Hepatocyte (in vitro differentiated cells): ENCODE measurements at regions not wholly inside any gene's neighbourhood (a gene's known extent, or its start where the extent isn't known, plus 50 kb on each side); places are given as distances from the start of the nearest gene placed in this dataset.

Experiments
- DNase-seq: peaks from one replicate; pipeline ENCODE4 v3.0.0-alpha.2; 2016; ENCODE audit warnings: low spot score
- H2AFZ ChIP-seq: fragments of 200-600 bp; sonication (generic); 2 replicates; pipeline ENCODE4 v1.6.0; 2016; ENCODE audit warnings: antibody characterized with exemption, mild to moderate bottlenecking
- H3K27ac ChIP-seq: fragments of 200-600 bp; sonication (generic); 2 replicates; pipeline ENCODE4 v1.5.1; 2016; ENCODE audit warnings: mild to moderate bottlenecking
- H3K27me3 ChIP-seq: fragments of 200-600 bp; sonication (generic); 2 replicates; pipeline ENCODE4 v1.6.1; 2016
- H3K36me3 ChIP-seq: fragments of 200-600 bp; sonication (generic); replicated peaks from 2 replicates; pipeline ENCODE4 v1.5.1; 2016; ENCODE audit warnings: low read depth; ENCODE audit not compliant: insufficient read depth
- H3K4me1 ChIP-seq: fragments of 200-600 bp; sonication (generic); 2 replicates; pipeline ENCODE4 v1.5.1; 2016; ENCODE audit warnings: mild to moderate bottlenecking, moderate library complexity; ENCODE audit not compliant: insufficient read depth
- H3K4me2 ChIP-seq: fragments of 200-600 bp; sonication (generic); 2 replicates; pipeline ENCODE4 v1.6.0; 2016
- H3K4me3 ChIP-seq: fragments of 200-600 bp; sonication (generic); 2 replicates; pipeline ENCODE4 v1.5.1; 2016; ENCODE audit warnings: mild to moderate bottlenecking
- H3K79me2 ChIP-seq: fragments of 200-600 bp; sonication (generic); 2 replicates; pipeline ENCODE4 v1.6.0; 2017; ENCODE audit warnings: mild to moderate bottlenecking
- H3K9me2 ChIP-seq: fragments of 200-600 bp; sonication (generic); replicated peaks from 2 replicates; pipeline ENCODE4 v1.6.0; 2017; ENCODE audit warnings: mild to moderate bottlenecking; ENCODE audit not compliant: insufficient read depth
- H3K9me3 ChIP-seq: fragments of 200-600 bp; sonication (generic); 2 replicates; pipeline ENCODE4 v1.5.1; 2016; ENCODE audit warnings: low read depth, mild to moderate bottlenecking
- H4K20me1 ChIP-seq: fragments of 200-600 bp; sonication (generic); 2 replicates; pipeline ENCODE4 v1.6.0; 2016; ENCODE audit warnings: mild to moderate bottlenecking; ENCODE audit not compliant: insufficient read depth, poor library complexity, severe bottlenecking
- EZH2 ChIP-seq: fragments of 200-600 bp; sonication (generic); IDR thresholded peaks from 2 replicates; pipeline ENCODE4 v1.6.1; 2016; ENCODE audit warnings: antibody characterized with exemption, mild to moderate bottlenecking, borderline replicate concordance
- EZH2phosphoT487 ChIP-seq: fragments of 200-600 bp; sonication (generic); IDR thresholded peaks from one replicate; pipeline ENCODE4 v1.6.1; 2018; ENCODE audit warnings: antibody characterized with exemption, mild to moderate bottlenecking, low read depth, moderate library complexity; ENCODE audit not compliant: unreplicated experiment, severe bottlenecking
- WGBS: methylation state at CpG from one replicate; pipeline ENCODE4 v1.1.6; 2016; ENCODE audit warnings: low lambda C conversion rate; ENCODE audit errors: missing lambda C conversion rate; 5-methylcytosine and 5-hydroxymethylcytosine counted together
- TF ChIP-seq, protein P1 (sequence below): fragments of 200-600 bp; sonication (generic); IDR thresholded peaks from 2 replicates; pipeline ENCODE4 v1.5.1; 2016; ENCODE audit warnings: antibody characterized with exemption, mild to moderate bottlenecking; ENCODE audit not compliant: poor library complexity

DNA sequence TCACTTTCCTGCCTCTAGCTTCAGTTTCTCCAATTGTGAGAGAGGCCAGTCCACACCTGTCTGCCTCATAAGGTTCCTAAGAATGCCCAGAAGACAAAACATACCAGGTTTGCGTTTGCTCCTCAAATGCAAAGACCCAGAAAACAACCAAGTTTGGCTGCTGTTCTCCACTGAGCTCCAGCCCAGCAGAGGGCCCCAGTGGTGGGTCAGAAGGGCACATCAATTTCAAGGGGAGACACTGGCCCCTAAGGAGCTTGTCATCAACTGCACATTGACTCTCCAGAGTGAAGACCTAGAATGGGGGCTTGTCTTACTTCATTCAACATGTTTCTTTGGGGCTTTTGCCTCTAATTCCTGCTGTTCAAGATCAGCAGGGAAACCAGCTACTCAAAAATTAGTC is 127.9 kb upstream of the SLC6A11 start:
- Histone ChIP-seq H3K36me3 (no peaks in the 10 kb centered on the region), H3K4me3 (no peak overlapping the region), H4K20me1 (no peaks in the 10 kb centered on the region), H3K4me1 (no peaks in the 10 kb centered on the region), H3K79me2 (no peaks in the 10 kb centered on the region), H3K9me3 (no peaks in the 10 kb centered on the region), H2AFZ (no peak overlapping the region), H3K27ac (no peak overlapping the region), H3K27me3 (no peaks in the 10 kb centered on the region), H3K4me2 (no peak overlapping the region), H3K9me2 (no peaks in the 10 kb centered on the region)
- no peak for DNase-seq
- TF ChIP-seq EZH2phosphoT487 (no peak), EZH2 (no peak)
- TF ChIP-seq, protein P1, sequence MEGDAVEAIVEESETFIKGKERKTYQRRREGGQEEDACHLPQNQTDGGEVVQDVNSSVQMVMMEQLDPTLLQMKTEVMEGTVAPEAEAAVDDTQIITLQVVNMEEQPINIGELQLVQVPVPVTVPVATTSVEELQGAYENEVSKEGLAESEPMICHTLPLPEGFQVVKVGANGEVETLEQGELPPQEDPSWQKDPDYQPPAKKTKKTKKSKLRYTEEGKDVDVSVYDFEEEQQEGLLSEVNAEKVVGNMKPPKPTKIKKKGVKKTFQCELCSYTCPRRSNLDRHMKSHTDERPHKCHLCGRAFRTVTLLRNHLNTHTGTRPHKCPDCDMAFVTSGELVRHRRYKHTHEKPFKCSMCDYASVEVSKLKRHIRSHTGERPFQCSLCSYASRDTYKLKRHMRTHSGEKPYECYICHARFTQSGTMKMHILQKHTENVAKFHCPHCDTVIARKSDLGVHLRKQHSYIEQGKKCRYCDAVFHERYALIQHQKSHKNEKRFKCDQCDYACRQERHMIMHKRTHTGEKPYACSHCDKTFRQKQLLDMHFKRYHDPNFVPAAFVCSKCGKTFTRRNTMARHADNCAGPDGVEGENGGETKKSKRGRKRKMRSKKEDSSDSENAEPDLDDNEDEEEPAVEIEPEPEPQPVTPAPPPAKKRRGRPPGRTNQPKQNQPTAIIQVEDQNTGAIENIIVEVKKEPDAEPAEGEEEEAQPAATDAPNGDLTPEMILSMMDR, result no peak
- 60% methylated on average over 1 of the region's 1 CpG for WGBS

- TF ChIP-seq, protein P1, result no peak
- no peak for TF ChIP-seq EZH2
- TF ChIP-seq EZH2phosphoT487, result no peak
- DNase-seq, result peak; percentile 23
- H3K4me1 ChIP-seq, result no peaks in the 10 kb centered on the region
- H2AFZ ChIP-seq, result no peak overlapping the region
- H3K27me3 ChIP-seq, result no peaks in the 10 kb centered on the region
- H3K9me3 ChIP-seq, result no peaks in the 10 kb centered on the region
- H4K20me1 ChIP-seq, result no peaks in the 10 kb centered on the region
- no peaks in the 10 kb centered on the region for H3K36me3 ChIP-seq
- H3K79me2 ChIP-seq, result no peaks in the 10 kb centered on the region
- H3K27ac ChIP-seq, result no peak overlapping the region
- no peak overlapping the region for H3K4me2 ChIP-seq
- H3K4me3 ChIP-seq, result no peak overlapping the region
- H3K9me2 ChIP-seq, result no peaks in the 10 kb centered on the region
- 85% methylated on average over 8 of the region's 8 CpGs for WGBS
These were observed 127.4 kb upstream of the SLC6A11 start for GRCh38 chr3:10688548-10689172.

GRCh38 chr3:10692039-10692622 is 123.9 kb upstream of the SLC6A11 start:
- Histone ChIP-seq H3K9me3 (no peaks in the 10 kb centered on the region), H3K4me2 (no peak overlapping the region), H4K20me1 (no peaks in the 10 kb centered on the region), H2AFZ (no peak overlapping the region), H3K9me2 (no peaks in the 10 kb centered on the region), H3K27ac (no peak overlapping the region), H3K4me1 (no peaks in the 10 kb centered on the region), H3K79me2 (no peaks in the 10 kb centered on the region), H3K36me3 (no peaks in the 10 kb centered on the region), H3K4me3 (no peak overlapping the region), H3K27me3 (no peaks in the 10 kb centered on the region)
- DNase-seq, result no peak
- WGBS, result 82% methylated on average over 11 of the region's 11 CpGs
- TF ChIP-seq, protein P1, result no peak
- no peak for TF ChIP-seq EZH2phosphoT487
- no peak for TF ChIP-seq EZH2
